HL-60 (cell line): ENCODE measurements at regions not wholly inside any gene's neighbourhood (a gene's known extent, or its start where the extent isn't known, plus 50 kb on each side); places are given as distances from the start of the nearest gene placed in this dataset.

Source experiments
- CTCF ChIP-seq: IDR thresholded peaks from one replicate; pipeline ENCODE4 v1.5.1; 2011; ENCODE audit warnings: low read length, control low read depth, inconsistent platforms; ENCODE audit not compliant: insufficient read depth
- GABPA ChIP-seq: IDR thresholded peaks from 2 replicates; pipeline ENCODE4 v1.6.1; 2012; ENCODE audit warnings: low read depth
- POLR2AphosphoS5 ChIP-seq: IDR thresholded peaks from 2 replicates; pipeline ENCODE4 v1.6.1; 2012; ENCODE audit warnings: low read depth
- SPI1 ChIP-seq: IDR thresholded peaks from 2 replicates; pipeline ENCODE4 v1.6.1; 2012; ENCODE audit warnings: low read depth, mild to moderate bottlenecking, borderline replicate concordance
- TF ChIP-seq, protein P1 (sequence below): IDR thresholded peaks from 2 replicates; pipeline ENCODE4 v1.6.1; 2012; ENCODE audit warnings: low read depth; ENCODE audit not compliant: insufficient replicate concordance

DNA sequence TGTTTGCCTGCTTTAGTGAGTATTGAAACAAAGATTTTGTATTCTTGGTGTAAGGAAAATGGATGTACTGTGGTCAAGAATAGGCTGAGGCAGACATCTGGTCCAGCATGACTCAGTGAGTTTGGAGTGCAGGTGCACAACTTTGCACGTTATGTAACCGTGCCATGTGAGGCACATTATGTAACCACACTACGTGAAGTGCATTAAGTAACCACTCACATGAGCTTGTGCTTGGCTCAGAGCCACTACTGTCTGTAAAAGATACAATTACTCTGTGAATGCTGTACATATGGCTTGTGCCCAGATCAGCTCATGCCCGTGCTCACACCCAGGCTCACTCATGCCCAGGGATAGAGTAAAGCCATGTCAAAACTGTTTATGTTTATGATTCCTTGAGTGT is 216.8 kb downstream of the CTH start:
- no peak for TF ChIP-seq GABPA
- TF ChIP-seq CTCF, result no peak
- TF ChIP-seq POLR2AphosphoS5, result peak; percentile 73
- TF ChIP-seq, protein P1, sequence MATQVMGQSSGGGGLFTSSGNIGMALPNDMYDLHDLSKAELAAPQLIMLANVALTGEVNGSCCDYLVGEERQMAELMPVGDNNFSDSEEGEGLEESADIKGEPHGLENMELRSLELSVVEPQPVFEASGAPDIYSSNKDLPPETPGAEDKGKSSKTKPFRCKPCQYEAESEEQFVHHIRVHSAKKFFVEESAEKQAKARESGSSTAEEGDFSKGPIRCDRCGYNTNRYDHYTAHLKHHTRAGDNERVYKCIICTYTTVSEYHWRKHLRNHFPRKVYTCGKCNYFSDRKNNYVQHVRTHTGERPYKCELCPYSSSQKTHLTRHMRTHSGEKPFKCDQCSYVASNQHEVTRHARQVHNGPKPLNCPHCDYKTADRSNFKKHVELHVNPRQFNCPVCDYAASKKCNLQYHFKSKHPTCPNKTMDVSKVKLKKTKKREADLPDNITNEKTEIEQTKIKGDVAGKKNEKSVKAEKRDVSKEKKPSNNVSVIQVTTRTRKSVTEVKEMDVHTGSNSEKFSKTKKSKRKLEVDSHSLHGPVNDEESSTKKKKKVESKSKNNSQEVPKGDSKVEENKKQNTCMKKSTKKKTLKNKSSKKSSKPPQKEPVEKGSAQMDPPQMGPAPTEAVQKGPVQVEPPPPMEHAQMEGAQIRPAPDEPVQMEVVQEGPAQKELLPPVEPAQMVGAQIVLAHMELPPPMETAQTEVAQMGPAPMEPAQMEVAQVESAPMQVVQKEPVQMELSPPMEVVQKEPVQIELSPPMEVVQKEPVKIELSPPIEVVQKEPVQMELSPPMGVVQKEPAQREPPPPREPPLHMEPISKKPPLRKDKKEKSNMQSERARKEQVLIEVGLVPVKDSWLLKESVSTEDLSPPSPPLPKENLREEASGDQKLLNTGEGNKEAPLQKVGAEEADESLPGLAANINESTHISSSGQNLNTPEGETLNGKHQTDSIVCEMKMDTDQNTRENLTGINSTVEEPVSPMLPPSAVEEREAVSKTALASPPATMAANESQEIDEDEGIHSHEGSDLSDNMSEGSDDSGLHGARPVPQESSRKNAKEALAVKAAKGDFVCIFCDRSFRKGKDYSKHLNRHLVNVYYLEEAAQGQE, result no peak
- no peak for TF ChIP-seq SPI1
